IMR-90 (cell line): ENCODE measurements at regions not wholly inside any gene's neighbourhood (a gene's known extent, or its start where the extent isn't known, plus 50 kb on each side); places are given as distances from the start of the nearest gene placed in this dataset.

Source experiments
- BHLHE40 ChIP-seq: fragments of 150-350 bp; IDR thresholded peaks from 2 replicates; pipeline ENCODE4 v1.6.1; 2016; ENCODE audit warnings: mild to moderate bottlenecking, low read depth, low read length
- CHD1 ChIP-seq: IDR thresholded peaks from 2 replicates; pipeline ENCODE4 v1.6.1; 2012; ENCODE audit warnings: low read depth, low read length, improper control_type of control experiment
- FOS ChIP-seq: fragments of 150-350 bp; IDR thresholded peaks from 2 replicates; pipeline ENCODE4 v1.6.1; 2016; ENCODE audit warnings: low read depth, low read length
- MAFK ChIP-seq: IDR thresholded peaks from 2 replicates; pipeline ENCODE4 v1.6.1; 2012; ENCODE audit warnings: low read depth, low read length, improper control_type of control experiment
- MAZ ChIP-seq: IDR thresholded peaks from 2 replicates; pipeline ENCODE4 v1.6.1; 2012; ENCODE audit warnings: low read depth, mild to moderate bottlenecking, low read length, improper control_type of control experiment, moderate library complexity, borderline replicate concordance
- NFE2L2 ChIP-seq: fragments of 150-350 bp; IDR thresholded peaks from 2 replicates; pipeline ENCODE4 v1.6.1; 2016; ENCODE audit warnings: low read depth, mild to moderate bottlenecking, low read length
- POLR2A ChIP-seq: IDR thresholded peaks from 2 replicates; pipeline ENCODE4 v1.6.1; 2012; ENCODE audit warnings: mild to moderate bottlenecking, low read depth, low read length
- RAD21 ChIP-seq: IDR thresholded peaks from 2 replicates; pipeline ENCODE4 v1.6.1; 2012; ENCODE audit warnings: low read length, improper control_type of control experiment
- RCOR1 ChIP-seq: IDR thresholded peaks from 2 replicates; pipeline ENCODE4 v1.6.1; 2012; ENCODE audit warnings: mild to moderate bottlenecking, low read length, improper control_type of control experiment; ENCODE audit not compliant: insufficient replicate concordance
- RFX5 ChIP-seq: IDR thresholded peaks from 2 replicates; pipeline ENCODE4 v1.8.0; 2012; ENCODE audit warnings: low read depth, mild to moderate bottlenecking, low read length, moderate library complexity
- SMC3 ChIP-seq: fragments of 150-350 bp; IDR thresholded peaks from 2 replicates; pipeline ENCODE4 v1.6.1; 2016; ENCODE audit warnings: low read depth, mild to moderate bottlenecking, antibody characterized with exemption, low read length, moderate library complexity
- TF ChIP-seq, protein P1 (sequence below): conservative IDR thresholded peaks from 2 replicates; pipeline ENCODE4 v1.5.1; 2012; ENCODE audit warnings: mild to moderate bottlenecking, low read depth, low read length, improper control_type of control experiment
- TF ChIP-seq, protein P2 (sequence below): fragments of 150-350 bp; IDR thresholded peaks from 2 replicates; pipeline ENCODE4 v1.6.1; 2017; ENCODE audit warnings: mild to moderate bottlenecking, antibody characterized with exemption, low read length, low read depth
- TF ChIP-seq, protein P3 (sequence below): fragments of 150-350 bp; IDR thresholded peaks from 2 replicates; pipeline ENCODE4 v1.6.1; 2016; ENCODE audit warnings: low read depth, mild to moderate bottlenecking, low read length, moderate library complexity, borderline replicate concordance

DNA sequence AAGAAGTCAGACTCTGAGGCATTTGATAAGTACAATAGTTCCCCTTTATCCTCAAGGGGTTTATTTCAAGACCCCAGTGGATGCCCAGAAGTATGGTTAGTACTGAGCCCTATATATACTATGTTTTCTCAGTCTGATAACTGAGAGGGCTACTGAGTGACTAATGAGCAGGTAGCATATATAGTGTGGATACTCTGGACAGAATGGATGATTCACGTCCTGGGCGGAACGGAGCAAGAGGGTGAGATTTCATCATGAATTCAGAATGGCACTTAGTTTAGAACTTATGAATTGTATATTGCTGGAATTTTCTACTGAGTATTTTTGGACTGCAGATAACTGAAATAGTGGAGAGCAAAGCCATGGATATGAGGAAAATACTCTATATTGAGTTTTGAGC lies 457.6 kb downstream of the PLK2 start:
- TF ChIP-seq RAD21 (no peak), NFE2L2 (no peak), POLR2A (no peak), RCOR1 (no peak), CHD1 (no peak), SMC3 (no peak), MAFK (no peak), BHLHE40 (no peak), RFX5 (no peak), FOS (no peak), MAZ (no peak)
- TF ChIP-seq, protein P1, sequence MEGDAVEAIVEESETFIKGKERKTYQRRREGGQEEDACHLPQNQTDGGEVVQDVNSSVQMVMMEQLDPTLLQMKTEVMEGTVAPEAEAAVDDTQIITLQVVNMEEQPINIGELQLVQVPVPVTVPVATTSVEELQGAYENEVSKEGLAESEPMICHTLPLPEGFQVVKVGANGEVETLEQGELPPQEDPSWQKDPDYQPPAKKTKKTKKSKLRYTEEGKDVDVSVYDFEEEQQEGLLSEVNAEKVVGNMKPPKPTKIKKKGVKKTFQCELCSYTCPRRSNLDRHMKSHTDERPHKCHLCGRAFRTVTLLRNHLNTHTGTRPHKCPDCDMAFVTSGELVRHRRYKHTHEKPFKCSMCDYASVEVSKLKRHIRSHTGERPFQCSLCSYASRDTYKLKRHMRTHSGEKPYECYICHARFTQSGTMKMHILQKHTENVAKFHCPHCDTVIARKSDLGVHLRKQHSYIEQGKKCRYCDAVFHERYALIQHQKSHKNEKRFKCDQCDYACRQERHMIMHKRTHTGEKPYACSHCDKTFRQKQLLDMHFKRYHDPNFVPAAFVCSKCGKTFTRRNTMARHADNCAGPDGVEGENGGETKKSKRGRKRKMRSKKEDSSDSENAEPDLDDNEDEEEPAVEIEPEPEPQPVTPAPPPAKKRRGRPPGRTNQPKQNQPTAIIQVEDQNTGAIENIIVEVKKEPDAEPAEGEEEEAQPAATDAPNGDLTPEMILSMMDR, result no peak
- TF ChIP-seq, protein P2, sequence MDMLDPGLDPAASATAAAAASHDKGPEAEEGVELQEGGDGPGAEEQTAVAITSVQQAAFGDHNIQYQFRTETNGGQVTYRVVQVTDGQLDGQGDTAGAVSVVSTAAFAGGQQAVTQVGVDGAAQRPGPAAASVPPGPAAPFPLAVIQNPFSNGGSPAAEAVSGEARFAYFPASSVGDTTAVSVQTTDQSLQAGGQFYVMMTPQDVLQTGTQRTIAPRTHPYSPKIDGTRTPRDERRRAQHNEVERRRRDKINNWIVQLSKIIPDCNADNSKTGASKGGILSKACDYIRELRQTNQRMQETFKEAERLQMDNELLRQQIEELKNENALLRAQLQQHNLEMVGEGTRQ, result no peak
- TF ChIP-seq, protein P3, sequence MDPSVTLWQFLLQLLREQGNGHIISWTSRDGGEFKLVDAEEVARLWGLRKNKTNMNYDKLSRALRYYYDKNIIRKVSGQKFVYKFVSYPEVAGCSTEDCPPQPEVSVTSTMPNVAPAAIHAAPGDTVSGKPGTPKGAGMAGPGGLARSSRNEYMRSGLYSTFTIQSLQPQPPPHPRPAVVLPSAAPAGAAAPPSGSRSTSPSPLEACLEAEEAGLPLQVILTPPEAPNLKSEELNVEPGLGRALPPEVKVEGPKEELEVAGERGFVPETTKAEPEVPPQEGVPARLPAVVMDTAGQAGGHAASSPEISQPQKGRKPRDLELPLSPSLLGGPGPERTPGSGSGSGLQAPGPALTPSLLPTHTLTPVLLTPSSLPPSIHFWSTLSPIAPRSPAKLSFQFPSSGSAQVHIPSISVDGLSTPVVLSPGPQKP, result no peak
